Panc1 (cell line): ENCODE measurements at regions not wholly inside any gene's neighbourhood (a gene's known extent, or its start where the extent isn't known, plus 50 kb on each side); places are given as distances from the start of the nearest gene placed in this dataset.

Experiments used
- ATAC-seq: fragments of 200-7000 bp; cut with Tn5 transposase; 2 replicates; pipeline ENCODE4 v1.9.1; 2020; ENCODE audit warnings: mild to moderate bottlenecking, moderate library complexity
- BruUV-seq: library from RNA; stranded (reverse); fragments of 400-500 nt; replicated peaks from 2 replicates; lab custom pipeline; 2021; lab: Mats Ljungman, UMichigan
- CTCF ChIA-PET: fragments of 300-600 bp; sonication (Branson Sonifier 250); formaldehyde crosslinking; loops from one replicate; lab custom pipeline; 2022; ENCODE audit warnings: antibody characterized with exemption; lab: Charles Lee
- POLR2A ChIA-PET: fragments of 300-600 bp; sonication (Branson Sonifier 250); formaldehyde crosslinking; loops from one replicate; lab custom pipeline; 2022; ENCODE audit warnings: antibody characterized with exemption; lab: Charles Lee
- DNase-seq: peaks from one replicate; pipeline ENCODE4 v3.0.0-alpha.2; 2010; ENCODE audit warnings: low read depth, low spot score
- H3K27ac ChIP-seq: 2 replicates; pipeline ENCODE4 v1.5.1; 2011; ENCODE audit warnings: mild to moderate bottlenecking, low read length, inconsistent platforms
- H3K27me3 ChIP-seq: fragments of 200-500 bp; sonication (Bioruptor generic); 2 replicates; pipeline ENCODE4 v1.6.0; 2014; ENCODE audit warnings: low read length, inconsistent platforms; ENCODE audit not compliant: control insufficient read depth, insufficient read depth
- H3K36me3 ChIP-seq: fragments of 200-500 bp; sonication (Bioruptor generic); 2 replicates; pipeline ENCODE4 v1.5.1; 2014; ENCODE audit warnings: inconsistent platforms, mild to moderate bottlenecking, low read length, moderate library complexity; ENCODE audit not compliant: control insufficient read depth, insufficient read depth
- H3K4me1 ChIP-seq: 2 replicates; pipeline ENCODE4 v1.5.1; 2011; ENCODE audit warnings: inconsistent platforms, mild to moderate bottlenecking, low read length, moderate library complexity; ENCODE audit not compliant: control insufficient read depth, insufficient read depth
- H3K4me3 ChIP-seq, 2 experiments: 2 replicates each; pipeline ENCODE4 v1.5.1; 2011 to 2012; ENCODE audit warnings: low read depth in 2 of 2, low read length in 2 of 2, mild to moderate bottlenecking in 2 of 2, inconsistent platforms in 1 of 2, moderate library complexity in 1 of 2
- H3K9me3 ChIP-seq: fragments of 200-500 bp; sonication (Bioruptor generic); 2 replicates; pipeline ENCODE4 v1.5.1; 2014; ENCODE audit warnings: low read depth, mild to moderate bottlenecking, inconsistent platforms, low read length, moderate library complexity; ENCODE audit not compliant: control insufficient read depth, insufficient read depth
- CTCF ChIP-seq: fragments of 450-650 bp; IDR thresholded peaks from 2 replicates; pipeline ENCODE4 v1.5.1; 2017; ENCODE audit warnings: mild to moderate bottlenecking
- POLR2AphosphoS5 ChIP-seq: IDR thresholded peaks from 2 replicates; pipeline ENCODE4 v1.6.1; 2012; ENCODE audit warnings: mild to moderate bottlenecking, low read depth, low read length, moderate library complexity
- REST ChIP-seq, 2 experiments: IDR thresholded peaks; 2 replicates each; pipeline ENCODE4 v1.6.1; 2011 to 2012; ENCODE audit warnings: low read depth in 2 of 2, control low read depth in 1 of 2, low read length in 1 of 2, mild to moderate bottlenecking in 1 of 2, moderate library complexity in 1 of 2; ENCODE audit not compliant: insufficient read depth in 1 of 2
- SIN3A ChIP-seq: IDR thresholded peaks from 2 replicates; pipeline ENCODE4 v1.6.1; 2012; ENCODE audit warnings: low read depth, mild to moderate bottlenecking, low read length, moderate library complexity, borderline replicate concordance; ENCODE audit not compliant: insufficient read depth
- TCF7L2 ChIP-seq: IDR thresholded peaks from 2 replicates; pipeline ENCODE4 v1.6.1; 2011; ENCODE audit warnings: mild to moderate bottlenecking, low read depth, low read length, inconsistent platforms
- in situ Hi-C: cut with HindIII; loops from 2 replicates; pipeline ENCODE4 v1.10.0; 2016; ENCODE audit warnings: low sequenced_read_pairs, low pct_unique_long_range_greater_than_20kb
- intact Hi-C: fragments of 100-400 bp; cut with micrococcal nuclease; formaldehyde crosslinking; loops from one replicate; pipeline ENCODE4 v1.10.0; 2022; ENCODE audit not compliant: unreplicated experiment

- in situ Hi-C loops (no loop called here), intact Hi-C loops (no loop called here)
- H3K4me3 ChIP-seq: no peak overlapping the region
- no peaks in the 10 kb centered on the region for H3K4me1 ChIP-seq
- no peak for DNase-seq
- CTCF ChIA-PET: no interaction called here
- peaks cover 6% of the 10 kb centered on the region; the same call in 1 of the 2 replicates for H3K27me3 ChIP-seq
- no peak for ATAC-seq
- POLR2A ChIA-PET: no interaction called here
- no peaks in the 10 kb centered on the region for H3K36me3 ChIP-seq
- BruUV-seq: no TSS peak
- H3K9me3 ChIP-seq: no peaks in the 10 kb centered on the region
- TF ChIP-seq POLR2AphosphoS5: no peak
- TF ChIP-seq TCF7L2: no peak
- H3K27ac ChIP-seq: no peak overlapping the region
Observed at GRCh38 chr5:108653201-108653600, 94.5 kb upstream of the FER start.

- Histone ChIP-seq H3K36me3 (no peaks in the 10 kb centered on the region), H3K27ac (no peak overlapping the region), H3K9me3 (no peaks in the 10 kb centered on the region), H3K4me1 (no peaks in the 10 kb centered on the region), H3K27me3 (peaks cover 6% of the 10 kb centered on the region; the same call in 1 of the 2 replicates), H3K4me3 (no peak overlapping the region)
- intact Hi-C loops: no loop called here
- no peak for DNase-seq
- POLR2A ChIA-PET: no interaction called here
- no TSS peak for BruUV-seq
- ATAC-seq: no peak
- in situ Hi-C loops: no loop called here
- TF ChIP-seq SIN3A (no peak), CTCF (no peak), POLR2AphosphoS5 (no peak), TCF7L2 (no peak), REST (IDR thresholded peaks at IDR 0.05; ENCODE audit: insufficient read depth in 1 of 2, low read depth in 2 of 2, low read length in 1 of 2) (no peak)
- CTCF ChIA-PET: no interaction called here
Observed at GRCh38 chr5:108650997-108651396, 96.7 kb upstream of the FER start.

- intact Hi-C loops: no loop called here
- POLR2A ChIA-PET: no interaction called here
- CTCF ChIA-PET: no interaction called here
- no TSS peak for BruUV-seq
- Histone ChIP-seq H3K4me1 (no peaks in the 10 kb centered on the region), H3K36me3 (no peaks in the 10 kb centered on the region), H3K9me3 (no peaks in the 10 kb centered on the region), H3K27me3 (peaks cover 6% of the 10 kb centered on the region; the same call in 1 of the 2 replicates), H3K27ac (no peak overlapping the region), H3K4me3 (no peak overlapping the region)
- ATAC-seq: no peak
- DNase-seq: no peak
- in situ Hi-C loops: no loop called here
- no peak for TF ChIP-seq SIN3A
- no peak for TF ChIP-seq CTCF
- TF ChIP-seq REST (IDR thresholded peaks at IDR 0.05; ENCODE audit: insufficient read depth in 1 of 2, low read depth in 2 of 2, low read length in 1 of 2): no peak
- no peak for TF ChIP-seq TCF7L2
- TF ChIP-seq POLR2AphosphoS5: no peak
Observed at GRCh38 chr5:108649646-108650045, 98.1 kb upstream of the FER start.
